T-helper 2 cell (primary cell): ENCODE measurements at regions not wholly inside any gene's neighbourhood (a gene's known extent, or its start where the extent isn't known, plus 50 kb on each side); places are given as distances from the start of the nearest gene placed in this dataset.
"Not testable (repeated sequence)": the region's sequence is repeated elsewhere in the genome, so short reads cannot be mapped to it uniquely, and the experiment has no call there.

ENCODE experiments used
- DNase-seq, 5 experiments: peaks; one replicate each; pipeline versions ENCODE4 v3.0.0 to v3.0.0-alpha.2; 2012 to 2022

DNA sequence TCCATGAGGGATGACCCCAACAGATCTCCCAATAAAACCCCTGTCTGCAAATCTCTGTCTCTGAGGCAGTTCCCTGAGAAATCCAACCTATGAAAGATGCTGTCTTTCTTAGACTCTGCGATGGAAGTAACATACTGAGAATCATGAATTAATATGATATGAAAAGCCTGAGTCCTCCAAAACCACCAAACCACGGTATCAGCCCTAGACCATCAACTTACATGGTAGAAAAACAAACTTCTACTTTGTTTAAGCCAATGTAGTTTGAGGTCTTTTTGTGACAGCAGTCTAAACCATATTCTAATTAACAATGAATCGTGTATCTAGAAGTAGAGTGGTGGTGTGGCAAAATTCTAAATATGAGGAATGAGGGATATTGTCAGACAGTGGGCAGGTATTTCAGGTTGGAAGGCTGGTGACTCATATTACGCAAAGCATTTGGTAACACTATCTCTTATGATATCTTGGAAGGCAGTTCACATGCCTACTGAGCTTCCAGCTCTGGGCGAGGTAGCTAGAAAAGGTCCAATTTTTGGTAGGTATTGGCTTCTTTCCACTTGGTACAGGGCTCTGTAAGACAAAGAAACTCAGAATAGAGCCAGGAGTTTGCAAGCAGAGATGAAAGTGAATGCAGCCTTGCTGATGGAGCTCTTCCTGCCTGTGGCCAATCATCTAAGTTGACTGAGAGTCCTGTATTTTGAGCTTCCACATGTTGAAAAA lies 215.8 kb downstream of the ZFP36L2 start:
- DNase-seq = no peak

DNA sequence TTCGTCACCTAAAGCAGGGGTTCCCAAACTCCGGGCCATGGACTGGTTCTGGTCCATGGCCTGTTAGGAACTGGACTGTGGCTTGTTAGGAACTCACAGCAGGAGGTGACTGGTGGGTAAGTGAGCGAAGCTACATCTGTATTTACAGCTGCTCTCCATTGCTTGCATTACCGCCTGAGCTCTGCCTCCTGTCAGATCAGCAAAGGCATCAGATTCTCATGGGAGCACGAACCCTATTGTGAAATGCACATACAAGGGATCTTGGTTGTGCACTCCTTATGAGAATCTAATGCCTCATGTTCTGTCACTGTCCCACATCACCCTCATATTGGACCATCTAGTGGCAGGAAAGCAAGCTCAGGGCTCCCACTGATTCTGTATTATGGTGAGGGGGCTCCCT lies 217.0 kb downstream of the ZFP36L2 start:
- no peak for DNase-seq

DNA sequence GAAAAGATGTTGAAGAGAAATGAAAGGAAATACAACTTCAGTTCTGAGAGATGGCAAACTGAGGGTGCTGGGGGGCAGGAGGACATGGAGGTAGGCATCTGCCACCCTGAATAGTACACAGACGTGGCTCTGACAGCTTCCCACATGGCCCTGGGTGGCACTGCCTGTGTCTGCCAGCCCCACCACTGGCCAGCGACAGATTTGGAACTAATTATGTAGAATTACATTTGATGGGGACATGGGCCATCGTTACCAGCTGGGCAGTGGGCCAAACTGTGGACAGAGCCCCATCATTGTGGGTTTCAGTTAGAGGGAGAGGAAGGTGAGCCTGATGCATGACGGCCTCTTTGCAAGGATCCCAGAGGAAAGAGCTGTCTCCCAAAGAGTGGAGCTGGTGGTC lies 216.0 kb upstream of the HAAO start:
- DNase-seq = no peak

DNA sequence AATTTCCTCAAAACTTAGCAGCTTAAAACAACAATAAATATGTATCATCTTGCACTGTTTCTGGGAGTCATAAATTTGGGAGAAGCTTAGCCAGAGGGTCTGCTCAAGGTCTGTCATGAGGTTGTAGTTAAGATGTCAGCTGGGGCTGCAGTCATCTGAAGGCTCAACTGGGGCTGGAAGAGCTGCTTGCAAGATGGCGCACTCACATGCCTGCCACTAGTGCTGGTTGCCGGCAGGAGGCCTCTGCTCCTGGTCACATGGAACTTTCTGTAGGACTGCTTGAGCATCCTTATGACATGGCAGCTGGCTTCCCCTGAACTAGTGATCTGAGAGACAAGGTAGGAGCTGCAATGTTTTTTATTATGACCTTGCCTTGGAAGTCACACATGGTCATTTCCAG lies 215.5 kb upstream of the HAAO start:
- no peak for DNase-seq

DNA sequence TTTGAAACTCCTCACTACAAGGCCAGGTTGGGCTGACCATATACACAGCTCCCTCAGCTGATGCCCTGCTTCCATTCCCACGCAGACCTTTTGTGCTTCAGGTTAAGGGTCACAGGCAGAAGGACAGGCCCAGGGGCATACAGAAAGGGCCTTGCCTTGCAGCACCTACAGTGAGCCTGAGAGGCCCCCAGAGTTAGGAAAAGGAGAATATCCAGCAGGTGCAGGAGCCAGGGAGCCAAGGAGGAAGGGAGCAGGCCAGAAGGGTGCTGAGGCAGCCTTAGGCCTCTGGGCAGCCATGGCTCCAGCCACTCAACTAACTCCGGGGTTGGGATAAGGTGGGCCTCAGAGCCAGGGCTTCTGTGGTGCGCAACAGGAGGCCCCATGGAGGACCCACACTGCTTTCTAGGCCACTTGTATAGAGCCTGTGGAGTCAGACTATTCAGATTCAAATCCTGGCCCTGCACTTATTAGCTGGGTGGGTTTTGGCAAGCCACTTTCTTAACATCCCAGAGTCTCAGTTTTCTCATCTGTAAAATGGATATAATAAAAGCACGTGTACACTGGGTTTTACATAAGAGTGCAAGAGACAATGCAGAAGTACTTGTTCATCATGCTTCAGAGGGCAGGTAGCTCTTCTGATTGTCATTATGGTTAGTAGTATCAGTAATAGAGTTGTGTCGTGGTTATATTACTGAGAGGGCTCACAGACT lies 214.6 kb upstream of the HAAO start:
- DNase-seq = no peak

DNA sequence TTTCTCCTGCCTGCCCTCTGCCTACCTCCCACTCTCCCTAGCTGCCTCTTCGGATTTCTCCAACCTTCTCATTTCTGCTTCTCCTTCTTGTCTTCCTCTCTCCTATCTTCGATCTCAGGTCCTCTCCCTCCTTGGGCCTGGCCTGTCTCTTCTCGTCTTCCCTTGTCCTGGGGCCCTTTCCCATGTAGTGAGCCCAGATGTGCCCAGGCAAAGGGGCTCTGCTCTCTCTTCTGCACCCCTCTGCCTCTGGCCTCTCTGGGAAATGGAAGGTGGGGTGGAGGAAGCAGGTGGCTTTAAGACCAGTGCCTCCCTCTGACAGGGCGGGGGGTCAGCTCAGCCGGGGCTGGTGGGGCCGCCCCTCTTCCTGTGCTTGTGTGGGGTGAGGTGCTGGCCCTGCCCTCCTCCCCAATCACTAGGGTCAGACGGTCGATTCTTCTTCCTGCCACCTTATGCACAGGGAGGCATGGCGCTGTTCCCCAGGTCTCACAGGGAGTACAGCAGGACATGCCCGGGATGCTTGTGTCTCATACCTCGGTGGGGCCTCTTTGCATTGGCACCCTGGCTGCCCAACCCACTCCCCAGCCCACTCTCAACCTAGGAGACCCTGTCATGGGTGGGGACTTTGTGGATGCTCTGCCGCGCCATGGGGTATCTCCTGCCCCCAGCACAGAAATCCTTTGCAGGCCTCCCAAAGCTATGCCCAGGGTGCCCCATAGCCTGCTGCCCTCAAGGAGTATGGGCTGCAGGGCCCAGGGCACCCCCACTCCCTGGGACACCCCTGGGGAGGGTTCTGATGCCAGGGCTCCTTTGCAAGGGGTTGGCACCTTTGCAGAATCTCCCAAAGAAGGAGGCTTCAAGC lies 213.8 kb upstream of the HAAO start:
- no peak for DNase-seq

DNA sequence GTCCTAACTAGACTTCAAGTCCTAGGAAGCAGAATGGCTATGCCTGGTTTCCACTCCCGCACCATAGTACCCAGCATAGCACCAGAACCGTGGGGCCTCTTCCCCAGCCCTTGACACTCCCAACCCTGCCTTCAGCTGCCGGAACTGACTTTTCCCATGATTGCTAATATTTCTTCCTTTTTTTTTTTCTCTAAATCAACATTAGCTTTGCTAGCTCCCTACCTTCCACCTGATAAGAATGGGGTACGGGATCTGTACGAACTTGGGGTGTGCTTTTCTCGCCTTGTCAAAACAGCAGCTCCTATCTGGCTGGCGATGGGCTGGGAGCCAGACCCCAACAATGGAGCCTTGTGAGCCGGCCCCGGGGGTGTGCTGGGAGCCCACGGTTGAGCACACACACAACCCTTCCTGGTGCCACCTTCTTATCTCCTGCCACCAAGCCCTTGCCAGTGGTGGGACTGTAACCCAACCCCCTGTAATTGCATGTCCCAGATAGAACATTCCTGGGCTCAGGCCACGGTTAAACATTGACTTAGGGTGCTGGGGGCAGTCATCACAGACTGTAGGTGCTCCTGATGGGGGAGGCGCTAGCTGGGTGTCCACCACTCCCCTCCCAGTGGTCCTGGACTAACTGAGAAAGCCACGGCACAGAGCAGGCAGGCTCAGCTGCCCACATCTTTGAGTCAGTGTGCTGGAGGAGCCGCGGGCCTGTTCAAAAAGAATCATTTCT lies 213.0 kb upstream of the HAAO start:
- DNase-seq = no peak

DNA sequence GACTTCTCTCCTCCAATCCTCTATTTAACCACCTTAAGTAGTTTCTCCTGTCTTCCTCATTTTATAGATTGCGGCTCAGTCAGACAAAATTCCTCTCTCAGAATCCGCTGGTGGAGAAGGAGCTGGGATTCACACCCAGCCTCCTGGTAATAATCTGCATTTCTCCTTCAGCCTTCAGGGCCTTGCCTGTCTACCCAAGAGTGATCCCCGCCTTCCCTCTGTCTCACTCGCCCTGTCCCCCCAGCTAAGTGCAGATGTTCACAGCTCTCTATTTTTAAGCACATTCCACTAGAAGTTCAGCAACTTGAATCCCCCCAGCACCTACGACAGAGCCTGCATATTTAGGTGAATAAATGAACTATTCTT lies 212.5 kb upstream of the HAAO start:
- DNase-seq = no peak

DNA sequence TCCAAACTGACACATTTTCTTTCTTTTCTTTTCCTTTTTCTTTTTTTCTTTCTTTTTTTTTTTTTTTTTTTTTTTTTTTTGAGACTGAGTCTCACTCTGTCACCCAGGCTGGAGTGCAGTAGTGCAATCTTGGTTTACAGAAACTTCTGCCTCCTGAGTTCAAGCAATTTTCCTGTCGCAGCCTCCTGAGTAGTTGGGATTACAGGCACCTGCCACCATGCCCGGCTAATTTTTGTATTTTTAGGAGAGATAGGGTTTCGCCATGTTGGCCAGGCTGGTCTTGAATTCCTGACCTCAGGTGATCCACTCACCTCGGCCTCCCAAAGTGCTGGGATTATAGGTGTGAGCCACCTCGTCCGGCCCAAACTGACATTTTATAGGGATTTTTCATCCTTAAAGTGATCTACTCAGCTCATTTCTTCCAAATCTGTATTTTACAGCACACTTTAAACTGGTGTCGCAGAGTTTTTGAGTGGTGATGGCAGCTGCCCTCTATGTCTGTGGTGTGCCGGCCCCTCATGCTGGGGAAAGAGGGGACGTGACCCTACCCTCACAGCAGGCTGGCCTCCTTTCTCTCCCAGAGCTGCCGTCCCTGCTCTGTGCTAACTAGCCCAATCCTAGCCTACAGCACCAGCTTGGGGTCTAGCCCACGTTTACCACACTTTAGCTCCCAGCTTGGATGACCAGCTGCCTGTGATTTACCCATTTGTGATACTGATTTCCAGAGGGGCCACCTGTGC lies 211.9 kb upstream of the HAAO start:
- DNase-seq = not testable (repeated sequence)

DNA sequence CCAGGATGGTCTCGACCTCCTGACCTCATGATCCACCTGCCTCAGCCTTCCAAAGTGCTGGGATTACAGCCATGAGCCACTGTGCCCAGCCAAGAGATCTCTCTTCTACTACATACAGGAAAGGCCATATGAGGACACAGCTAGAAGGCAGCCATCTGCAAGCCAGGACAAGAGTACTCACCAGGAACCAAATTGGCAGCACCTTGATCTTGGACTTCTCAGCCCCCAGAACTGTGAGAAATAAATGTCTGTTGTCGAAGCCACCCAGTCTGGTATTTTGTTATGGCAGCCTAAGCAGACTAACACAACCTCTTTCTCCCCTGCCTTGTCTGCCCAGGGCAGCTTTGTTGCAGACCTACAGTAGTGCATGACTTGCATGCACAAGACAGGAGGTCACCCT lies 211.3 kb upstream of the HAAO start:
- no peak for DNase-seq

DNA sequence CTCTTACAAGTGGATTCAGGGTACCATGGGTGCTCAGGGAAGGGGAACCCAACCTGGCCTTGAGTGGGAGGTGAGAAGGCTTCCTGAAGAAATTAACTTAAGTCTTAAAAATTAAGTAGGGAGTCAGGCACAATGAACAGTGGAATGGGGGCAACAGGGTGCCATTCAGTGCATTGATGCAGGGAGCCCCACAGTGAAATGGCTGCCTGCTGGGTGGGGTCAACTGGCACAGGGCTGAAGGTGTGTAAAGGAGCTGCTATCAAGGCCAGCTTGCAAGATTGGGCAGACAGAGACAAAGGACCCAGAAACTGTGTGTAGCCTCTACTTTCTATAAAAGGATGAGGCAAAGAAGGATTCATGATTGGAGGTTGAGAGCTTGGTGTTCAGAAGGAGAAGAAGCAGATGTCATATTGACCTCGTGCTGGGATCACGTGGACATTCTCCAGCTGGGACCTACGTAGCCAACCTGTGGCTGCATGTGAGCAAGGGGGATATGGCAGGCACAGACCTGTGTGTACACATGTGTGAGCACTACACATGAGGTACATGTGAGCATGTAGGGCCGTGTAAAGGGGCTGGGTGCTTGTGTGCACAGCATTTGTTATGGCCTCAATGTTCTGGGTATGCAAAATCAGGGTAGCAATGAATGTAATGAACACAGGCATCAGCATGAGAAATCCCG lies 209.5 kb upstream of the HAAO start:
- DNase-seq = no peak

DNA sequence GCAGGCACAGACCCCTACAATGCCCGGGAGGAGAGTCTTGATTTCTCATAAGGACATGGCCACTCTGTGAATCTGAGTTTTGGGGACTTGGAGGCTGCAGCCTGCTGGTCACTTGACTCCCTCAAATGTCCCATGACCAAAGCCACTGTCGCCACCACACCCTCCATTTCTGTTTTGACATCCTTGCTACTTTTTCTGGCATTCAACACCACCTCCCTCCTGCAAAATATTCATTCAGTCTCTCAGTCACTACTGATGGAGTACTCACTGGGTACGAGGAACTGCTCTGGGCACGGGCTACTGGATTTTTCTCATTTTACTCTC lies 208.6 kb upstream of the HAAO start:
- DNase-seq = no peak

DNA sequence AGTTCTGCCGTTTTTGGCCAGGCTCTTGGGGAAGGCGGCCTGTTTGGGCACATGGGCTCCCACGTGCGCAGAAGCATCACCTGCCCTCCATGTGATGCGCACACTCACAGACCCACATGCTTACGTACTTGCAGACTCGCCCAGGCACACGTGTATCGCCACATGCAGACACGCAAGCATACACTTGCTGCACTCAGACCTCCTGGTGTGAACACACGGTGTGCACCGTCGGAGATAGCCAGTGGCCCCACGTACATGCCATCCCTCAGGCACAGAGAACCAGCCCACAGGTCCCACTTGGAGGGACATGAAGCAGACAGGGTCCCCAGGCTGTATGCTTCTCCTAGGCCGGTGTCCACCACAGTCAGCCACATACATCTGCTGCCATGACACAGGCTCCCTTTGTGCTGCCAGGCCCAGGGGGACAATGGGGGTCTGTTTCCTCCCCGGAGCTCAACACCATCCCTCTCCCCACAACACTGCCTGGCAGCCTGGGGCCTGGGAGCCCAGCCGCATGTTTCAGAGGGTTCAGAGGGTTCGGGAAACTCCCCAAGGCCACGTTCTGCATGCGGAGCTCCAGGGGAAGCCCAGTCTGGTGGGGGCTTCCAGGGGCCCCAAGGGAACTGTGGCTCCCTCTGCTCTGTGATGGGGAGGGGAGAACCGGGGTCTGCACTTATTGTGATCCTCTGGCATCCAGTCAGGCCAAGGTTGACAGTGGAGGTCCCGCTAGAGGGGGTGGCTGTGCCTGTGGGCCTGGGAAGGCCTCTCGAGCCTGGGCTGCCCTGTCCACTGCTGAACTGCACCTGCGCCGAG lies 208.1 kb upstream of the HAAO start:
- no peak for DNase-seq

DNA sequence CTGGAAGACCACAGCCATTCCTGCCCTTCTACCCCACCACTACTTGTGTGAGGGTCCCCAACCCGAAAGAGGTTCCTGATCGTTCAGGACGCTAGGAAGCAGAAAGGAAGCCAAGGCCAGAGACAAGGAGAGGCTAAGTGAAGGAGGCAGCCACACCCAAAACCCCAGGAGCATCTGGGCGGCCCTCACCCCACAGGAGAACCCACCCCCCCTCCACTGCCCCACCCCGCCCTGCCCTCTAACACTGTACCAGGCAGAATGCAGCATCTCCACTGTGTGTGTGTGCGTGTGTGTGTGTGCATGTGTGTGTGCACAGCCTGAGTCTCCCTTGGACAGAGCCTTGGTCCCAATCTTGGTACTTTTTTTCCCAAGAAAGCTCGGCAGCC lies 207.5 kb upstream of the HAAO start:
- no peak for DNase-seq

DNA sequence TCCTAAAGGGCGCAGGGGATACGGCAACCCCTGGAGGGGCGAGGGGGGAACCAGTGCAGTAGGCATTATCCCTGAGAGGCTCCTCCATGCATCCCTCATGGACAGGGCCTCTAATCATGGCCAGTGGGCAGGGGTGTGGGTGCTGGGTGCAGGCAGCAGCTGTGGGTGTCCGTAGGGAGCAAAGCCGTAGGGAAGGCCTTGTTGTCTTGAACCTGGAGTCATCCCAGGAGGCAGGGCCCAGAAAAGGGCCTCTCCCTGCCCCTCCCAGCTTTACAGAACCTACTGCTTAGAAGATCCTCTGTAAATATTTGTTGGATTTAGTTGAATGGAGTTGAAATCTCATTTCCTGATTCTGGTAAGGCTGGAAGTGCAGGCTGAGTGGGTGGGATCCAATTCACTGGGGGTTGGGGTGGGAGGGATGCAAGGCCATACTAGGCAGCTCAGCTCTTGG lies 207.0 kb upstream of the HAAO start:
- no peak for DNase-seq

DNA sequence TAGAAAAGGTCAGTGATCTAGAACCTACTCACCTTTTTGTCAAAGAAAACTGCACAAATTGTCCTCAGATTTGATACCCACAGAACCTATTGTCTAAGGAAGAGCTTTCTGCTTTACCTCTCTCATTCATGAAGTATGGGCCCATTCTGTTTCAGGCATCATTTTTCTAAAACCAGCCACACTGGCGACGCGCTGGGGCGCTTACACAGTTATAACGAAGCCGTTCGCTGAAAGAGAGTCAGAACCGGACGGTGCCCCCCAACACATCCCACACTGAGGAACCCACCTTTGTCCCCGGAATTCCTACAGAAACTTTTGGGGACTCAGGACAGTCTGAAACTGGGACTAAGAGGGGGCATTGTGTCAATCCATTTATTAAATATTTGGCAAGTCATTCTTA lies 206.3 kb upstream of the HAAO start:
- DNase-seq = no peak

DNA sequence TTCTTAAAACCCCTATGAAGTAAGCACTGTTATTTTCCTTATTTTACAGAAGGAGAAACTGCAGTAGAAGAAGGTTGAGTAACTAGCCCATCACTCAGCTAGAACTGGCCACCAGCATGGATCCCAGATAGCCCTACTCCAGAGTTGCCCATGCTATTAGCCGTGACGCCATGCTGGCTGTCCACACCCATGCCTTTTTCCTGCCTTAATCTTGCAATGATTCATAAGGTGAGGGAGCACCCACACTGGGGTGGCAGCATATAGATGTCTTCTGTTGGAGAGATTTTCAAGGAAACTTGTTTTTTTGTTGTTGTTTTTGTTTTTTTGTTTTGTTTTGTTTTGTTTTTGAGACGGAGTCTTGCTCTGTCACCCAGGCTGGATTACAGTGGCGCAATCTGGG lies 204.1 kb upstream of the HAAO start:
- no peak for DNase-seq

DNA sequence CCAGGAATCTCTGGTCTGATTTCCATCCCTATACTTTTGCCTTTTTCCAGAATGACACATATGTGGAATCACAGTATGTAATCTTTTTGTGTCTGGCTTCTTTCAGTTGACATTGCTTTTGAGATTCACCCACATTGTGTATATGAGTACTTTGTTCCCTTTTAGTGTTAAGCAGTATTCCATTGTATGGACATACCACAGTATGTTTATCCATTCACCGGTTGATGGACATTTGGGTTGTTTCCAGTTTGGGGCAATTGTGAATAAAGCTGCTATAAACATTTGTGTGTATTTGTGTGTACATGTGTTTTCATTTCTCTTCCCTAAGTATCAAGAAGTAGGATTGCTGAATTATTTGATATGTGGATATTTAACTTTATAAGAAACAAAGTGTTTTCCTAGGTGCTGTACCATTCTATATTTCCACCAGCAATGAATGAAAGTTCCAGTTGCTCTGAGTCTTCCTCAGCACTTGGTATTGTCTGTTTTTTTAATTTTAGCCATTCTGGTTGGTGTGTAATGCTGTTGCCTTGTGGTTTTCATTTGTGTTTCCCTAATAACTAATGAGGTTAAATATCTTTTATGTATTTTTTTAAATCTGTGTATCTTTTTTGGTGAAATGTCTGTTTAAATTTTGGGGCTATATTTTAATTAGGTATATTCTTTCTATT lies 203.5 kb upstream of the HAAO start:
- no peak for DNase-seq

DNA sequence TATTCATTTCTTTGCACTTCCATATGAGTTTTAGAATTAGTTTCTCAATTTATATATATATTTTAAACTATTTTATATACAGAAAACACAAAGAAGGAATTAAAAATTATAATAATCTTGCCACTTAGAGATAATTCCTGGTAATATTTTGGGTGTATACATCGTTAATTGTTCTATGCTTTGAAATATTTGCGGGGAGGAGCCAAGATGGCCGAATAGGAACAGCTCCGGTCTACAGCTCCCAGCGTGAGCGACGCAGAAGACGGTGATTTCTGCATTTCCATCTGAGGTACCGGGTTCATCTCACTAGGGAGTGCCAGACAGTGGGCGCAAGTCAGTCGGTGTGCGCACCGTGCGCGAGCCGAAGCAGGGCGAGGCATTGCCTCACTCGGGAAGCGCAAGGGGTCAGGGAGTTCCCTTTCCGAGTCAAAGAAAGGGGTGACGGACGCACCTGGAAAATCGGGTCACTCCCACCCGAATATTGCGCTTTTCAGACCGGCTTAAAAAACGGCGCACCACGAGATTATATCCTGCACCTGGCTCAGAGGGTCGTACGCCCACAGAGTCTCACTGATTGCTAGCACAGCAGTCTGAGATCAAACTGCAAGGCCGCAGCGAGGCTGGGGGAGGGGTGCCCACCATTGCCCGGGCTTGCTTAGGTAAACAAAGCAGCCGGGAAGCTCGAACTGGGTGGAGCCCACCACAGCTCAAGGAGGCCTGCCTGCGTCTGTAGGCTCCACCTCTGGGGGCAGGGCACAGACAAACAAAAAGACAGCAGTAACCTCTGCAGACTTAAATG lies 197.1 kb upstream of the HAAO start:
- DNase-seq = not testable (repeated sequence)
